HL-60 (cell line): ENCODE measurements at regions not wholly inside any gene's neighbourhood (a gene's known extent, or its start where the extent isn't known, plus 50 kb on each side); places are given as distances from the start of the nearest gene placed in this dataset.

Experiments used
- DNase-seq, 2 experiments: peaks; one replicate each; pipeline ENCODE4 v3.0.0-alpha.2; 2010 to 2020; ENCODE audit warnings: low read depth in 1 of 2, low spot score in 1 of 2
- H3K27ac ChIP-seq: fragments of 250-450 bp; sonication (Bioruptor Pico); replicated peaks from 2 replicates; pipeline ENCODE4 v1.5.1; 2020; ENCODE audit warnings: mild to moderate bottlenecking, moderate library complexity
- H3K27me3 ChIP-seq: fragments of 250-450 bp; sonication (Bioruptor Pico); 2 replicates; pipeline ENCODE4 v1.5.1; 2021; ENCODE audit warnings: mild to moderate bottlenecking, moderate library complexity; ENCODE audit not compliant: insufficient read depth, poor library complexity, severe bottlenecking
- H3K4me3 ChIP-seq: replicated peaks from 2 replicates; pipeline ENCODE4 v1.5.1; 2011; ENCODE audit warnings: mild to moderate bottlenecking, control low read depth, low read length; ENCODE audit not compliant: insufficient read depth
- CTCF ChIP-seq: IDR thresholded peaks from one replicate; pipeline ENCODE4 v1.5.1; 2011; ENCODE audit warnings: low read length, control low read depth, inconsistent platforms; ENCODE audit not compliant: insufficient read depth
- GABPA ChIP-seq: IDR thresholded peaks from 2 replicates; pipeline ENCODE4 v1.6.1; 2012; ENCODE audit warnings: low read depth
- POLR2AphosphoS5 ChIP-seq: IDR thresholded peaks from 2 replicates; pipeline ENCODE4 v1.6.1; 2012; ENCODE audit warnings: low read depth
- REST ChIP-seq: IDR thresholded peaks from 2 replicates; pipeline ENCODE4 v1.6.1; 2012; ENCODE audit warnings: low read depth; ENCODE audit not compliant: insufficient replicate concordance
- SPI1 ChIP-seq: IDR thresholded peaks from 2 replicates; pipeline ENCODE4 v1.6.1; 2012; ENCODE audit warnings: low read depth, mild to moderate bottlenecking, borderline replicate concordance

- DNase-seq = no peak
- TF ChIP-seq SPI1 = no peak
- no peak for TF ChIP-seq REST
- no peak for TF ChIP-seq CTCF
- TF ChIP-seq GABPA = no peak
- TF ChIP-seq POLR2AphosphoS5 = no peak
- Histone ChIP-seq H3K4me3 (no peak overlapping the region), H3K27me3 (no peaks in the 10 kb centered on the region), H3K27ac (no peak overlapping the region)
These were observed 117.6 kb upstream of the IGSF10 start for GRCh38 chr3:151578495-151578894.

- Histone ChIP-seq H3K27ac (no peak overlapping the region), H3K4me3 (no peak overlapping the region), H3K27me3 (no peaks in the 10 kb centered on the region)
- TF ChIP-seq CTCF = no peak
- no peak for DNase-seq
These were observed 115.8 kb upstream of the IGSF10 start for GRCh38 chr3:151576511-151577137.

- TF ChIP-seq POLR2AphosphoS5 (no peak), SPI1 (no peak), REST (no peak), GABPA (no peak), CTCF (no peak)
These were observed 107.3 kb upstream of the IGSF10 start for GRCh38 chr3:151568184-151568583.

GRCh38 chr3:151567477-151567876, 106.6 kb upstream of the IGSF10 start:
- no peak for DNase-seq
- TF ChIP-seq POLR2AphosphoS5 = no peak
- TF ChIP-seq REST = no peak
- TF ChIP-seq SPI1 = no peak
- TF ChIP-seq CTCF = no peak
- TF ChIP-seq GABPA = no peak
- no peak overlapping the region for H3K4me3 ChIP-seq
- H3K27me3 ChIP-seq = no peaks in the 10 kb centered on the region
- H3K27ac ChIP-seq = no peak overlapping the region

More at GRCh38 chr3:151568184-151568583, 107.3 kb upstream of the IGSF10 start:
- Histone ChIP-seq H3K27me3 (no peaks in the 10 kb centered on the region), H3K4me3 (no peak overlapping the region), H3K27ac (no peak overlapping the region)
- DNase-seq = no peak
